Osteoblast (primary cell): ENCODE measurements at regions not wholly inside any gene's neighbourhood (a gene's known extent, or its start where the extent isn't known, plus 50 kb on each side); places are given as distances from the start of the nearest gene placed in this dataset.
"Not testable (repeated sequence)": the region's sequence is repeated elsewhere in the genome, so short reads cannot be mapped to it uniquely, and the experiment has no call there.

Source experiments
- DNase-seq: peaks from one replicate; pipeline ENCODE4 v3.0.0; 2011; ENCODE audit warnings: low spot score, mixed read lengths; ENCODE audit not compliant: insufficient read length; ENCODE audit errors: missing footprints
- H2AFZ ChIP-seq: 2 replicates; pipeline ENCODE4 v1.6.0; 2011; ENCODE audit warnings: mild to moderate bottlenecking, low read length
- H3K27ac ChIP-seq: 2 replicates; pipeline ENCODE4 v1.5.1; 2011; ENCODE audit warnings: mild to moderate bottlenecking, low read depth, low read length, moderate library complexity
- H3K27me3 ChIP-seq: 2 replicates; pipeline ENCODE4 v1.6.0; 2012; ENCODE audit warnings: mild to moderate bottlenecking, control low read depth, inconsistent platforms, low read length, moderate library complexity; ENCODE audit not compliant: insufficient read depth
- H3K36me3 ChIP-seq: 2 replicates; pipeline ENCODE4 v1.5.1; 2011; ENCODE audit warnings: mild to moderate bottlenecking, low read length, control low read depth, moderate library complexity; ENCODE audit not compliant: insufficient read depth
- H3K4me1 ChIP-seq: 2 replicates; pipeline ENCODE4 v1.5.1; 2011; ENCODE audit warnings: mild to moderate bottlenecking, low read length, control low read depth, moderate library complexity; ENCODE audit not compliant: insufficient read depth
- H3K4me2 ChIP-seq: 2 replicates; pipeline ENCODE4 v1.6.0; 2011; ENCODE audit warnings: mild to moderate bottlenecking, low read length; ENCODE audit not compliant: insufficient read depth
- H3K4me3 ChIP-seq: fragments of 200-600 bp; sonication (generic); 3 replicates; pipeline ENCODE4 v1.5.1; 2012; ENCODE audit warnings: mild to moderate bottlenecking, low read length, inconsistent platforms; ENCODE audit not compliant: insufficient read depth
- H3K79me2 ChIP-seq: 2 replicates; pipeline ENCODE4 v1.6.0; 2012; ENCODE audit warnings: mild to moderate bottlenecking, low read length, control low read depth, inconsistent platforms; ENCODE audit not compliant: insufficient read depth
- H3K9me3 ChIP-seq: 2 replicates; pipeline ENCODE4 v1.5.1; 2011; ENCODE audit warnings: low read depth, low read length, control low read depth
- H4K20me1 ChIP-seq: 2 replicates; pipeline ENCODE4 v1.6.0; 2012; ENCODE audit warnings: mild to moderate bottlenecking, low read length, control low read depth; ENCODE audit not compliant: insufficient read depth
- CTCF ChIP-seq: IDR thresholded peaks from 2 replicates; pipeline ENCODE4 v1.5.1; 2011; ENCODE audit warnings: mild to moderate bottlenecking, low read depth, low read length, moderate library complexity; ENCODE audit errors: extremely low read depth

GRCh38 chr4:31241504-31242106, 521.4 kb downstream of the PCDH7 start:
- no peaks in the 10 kb centered on the region for H3K36me3 ChIP-seq
- TF ChIP-seq CTCF, result no peak
- no peaks in the 10 kb centered on the region for H3K27me3 ChIP-seq
- no peak overlapping the region for H2AFZ ChIP-seq
- H4K20me1 ChIP-seq, result no peaks in the 10 kb centered on the region
- H3K4me3 ChIP-seq, result no peak overlapping the region
- DNase-seq, result no peak
- H3K9me3 ChIP-seq, result peaks cover 4% of the 10 kb centered on the region
- no peak overlapping the region for H3K4me2 ChIP-seq
- no peak overlapping the region for H3K27ac ChIP-seq
- H3K79me2 ChIP-seq, result no peaks in the 10 kb centered on the region
- no peaks in the 10 kb centered on the region for H3K4me1 ChIP-seq

- Histone ChIP-seq H3K27ac (no peak overlapping the region), H3K79me2 (no peaks in the 10 kb centered on the region), H3K4me3 (no peak overlapping the region), H3K36me3 (no peaks in the 10 kb centered on the region), H3K4me2 (no peak overlapping the region), H3K4me1 (no peaks in the 10 kb centered on the region), H2AFZ (no peak overlapping the region), H3K9me3 (peaks cover 4% of the 10 kb centered on the region), H4K20me1 (no peaks in the 10 kb centered on the region), H3K27me3 (no peaks in the 10 kb centered on the region)
- TF ChIP-seq CTCF, result no peak
- no peak for DNase-seq
Observed at GRCh38 chr4:31246856-31247255, 526.7 kb downstream of the PCDH7 start.

GRCh38 chr4:31259119-31259518, 539.0 kb downstream of the PCDH7 start:
- no peak overlapping the region for H3K27ac ChIP-seq
- H3K36me3 ChIP-seq, result no peaks in the 10 kb centered on the region
- no peaks in the 10 kb centered on the region for H3K27me3 ChIP-seq
- no peak overlapping the region for H3K4me2 ChIP-seq
- H2AFZ ChIP-seq, result no peak overlapping the region
- no peak for TF ChIP-seq CTCF
- H3K79me2 ChIP-seq, result no peaks in the 10 kb centered on the region
- H3K4me1 ChIP-seq, result no peaks in the 10 kb centered on the region
- no peak overlapping the region for H3K4me3 ChIP-seq
- no peaks in the 10 kb centered on the region for H4K20me1 ChIP-seq
- DNase-seq, result no peak
- H3K9me3 ChIP-seq, result no peaks in the 10 kb centered on the region

DNA sequence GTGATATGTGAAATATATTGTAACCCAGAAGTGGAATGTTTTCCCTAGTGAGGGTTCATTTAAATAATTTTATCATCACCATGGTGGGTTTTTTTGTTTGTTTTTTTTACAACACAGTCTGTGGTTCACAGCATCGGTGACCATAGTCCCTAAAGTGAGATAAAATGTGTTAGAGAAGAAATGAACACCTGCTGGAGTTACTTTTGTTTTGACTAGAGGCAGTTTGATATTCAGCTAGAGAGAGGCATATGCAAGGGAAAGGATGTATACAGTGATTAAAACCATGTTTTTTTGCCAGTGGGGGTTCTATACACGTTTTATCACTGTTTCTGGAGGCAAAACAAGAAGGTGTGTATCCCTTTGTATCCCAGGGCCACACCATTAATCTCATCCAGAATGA, 541.5 kb downstream of the PCDH7 start:
- H3K4me3 ChIP-seq, result no peak overlapping the region
- no peak overlapping the region for H3K4me2 ChIP-seq
- no peaks in the 10 kb centered on the region for H3K4me1 ChIP-seq
- no peaks in the 10 kb centered on the region for H3K27me3 ChIP-seq
- no peaks in the 10 kb centered on the region for H3K36me3 ChIP-seq
- no peaks in the 10 kb centered on the region for H3K79me2 ChIP-seq
- no peaks in the 10 kb centered on the region for H4K20me1 ChIP-seq
- H2AFZ ChIP-seq, result no peak overlapping the region
- H3K27ac ChIP-seq, result no peak overlapping the region
- DNase-seq, result no peak
- no peaks in the 10 kb centered on the region for H3K9me3 ChIP-seq
- no peak for TF ChIP-seq CTCF

DNA sequence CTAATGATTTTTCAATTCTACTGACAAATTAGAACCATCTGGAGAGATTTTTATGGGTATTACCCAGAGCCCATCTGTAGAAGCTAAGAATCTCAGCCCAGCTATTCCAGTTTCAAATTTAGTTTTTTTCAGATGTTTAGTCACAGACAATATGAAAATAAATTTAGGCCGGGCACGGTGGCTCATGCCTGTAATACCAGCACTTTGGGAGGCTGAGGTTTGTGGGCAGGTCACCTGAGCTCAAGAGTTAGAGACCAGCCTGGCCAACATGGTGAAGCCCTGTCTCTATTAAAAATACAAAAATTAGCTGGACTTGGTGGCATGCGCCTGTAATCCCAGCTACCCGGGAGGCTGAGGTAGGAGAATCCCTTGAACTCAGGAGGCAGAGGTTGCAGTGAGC, 545.9 kb downstream of the PCDH7 start:
- H3K4me3 ChIP-seq, result not testable (repeated sequence)

More for the DNA sequence above, 545.9 kb downstream of the PCDH7 start:
- H3K79me2 ChIP-seq, H2AFZ ChIP-seq, H3K4me2 ChIP-seq, H3K27ac ChIP-seq, DNase-seq, H3K9me3 ChIP-seq, H3K36me3 ChIP-seq, H3K27me3 ChIP-seq, H3K4me1 ChIP-seq, H4K20me1 ChIP-seq: not testable (repeated sequence)
